AG09319 (cell line): ENCODE measurements at regions not wholly inside any gene's neighbourhood (a gene's known extent, or its start where the extent isn't known, plus 50 kb on each side); places are given as distances from the start of the nearest gene placed in this dataset.

Experiments used
- DNase-seq: peaks from one replicate; pipeline ENCODE4 v3.0.0-alpha.2; 2010; ENCODE audit warnings: low read depth; ENCODE audit errors: extremely low read depth
- CTCF ChIP-seq: IDR thresholded peaks from 2 replicates; pipeline ENCODE4 v1.5.1; 2011; ENCODE audit warnings: low read depth, mild to moderate bottlenecking, inconsistent platforms, low read length, moderate library complexity

- no peak for DNase-seq
- TF ChIP-seq CTCF: no peak
Measured at GRCh38 chr15:72892986-72893385, 109.4 kb upstream of the ADPGK start.

- TF ChIP-seq CTCF: no peak
- no peak for DNase-seq
Measured at GRCh38 chr15:72890043-72890442, 106.5 kb upstream of the ADPGK start.

- DNase-seq: no peak
- no peak for TF ChIP-seq CTCF
Measured at GRCh38 chr15:72889545-72889944, 106.0 kb upstream of the ADPGK start.

GRCh38 chr15:72888811-72889210 is 105.3 kb upstream of the ADPGK start:
- DNase-seq: no peak
- TF ChIP-seq CTCF: no peak

- no peak for TF ChIP-seq CTCF
- DNase-seq: no peak
Measured at GRCh38 chr15:72888211-72888610, 104.7 kb upstream of the ADPGK start.

- no peak for DNase-seq
Measured at GRCh38 chr15:72887376-72887775, 103.8 kb upstream of the ADPGK start.

GRCh38 chr15:72884311-72884710 is 100.8 kb upstream of the ADPGK start:
- TF ChIP-seq CTCF: no peak
- no peak for DNase-seq

More at GRCh38 chr15:72887376-72887775, 103.8 kb upstream of the ADPGK start:
- no peak for TF ChIP-seq CTCF
